Mesenchymal stem cell (in vitro differentiated cells and primary cell): ENCODE measurements at regions not wholly inside any gene's neighbourhood (a gene's known extent, or its start where the extent isn't known, plus 50 kb on each side); places are given as distances from the start of the nearest gene placed in this dataset.

ENCODE experiments used
- DNase-seq: peaks from one replicate; pipeline ENCODE4 v3.0.0-alpha.2; 2013
- H2AFZ ChIP-seq: one replicate; pipeline ENCODE4 v1.6.1; 2013; ENCODE audit warnings: low read depth, mild to moderate bottlenecking, control low read depth, inconsistent platforms, low read length, moderate library complexity
- H2AK5ac ChIP-seq: 2 replicates; pipeline ENCODE4 v1.6.1; 2013; ENCODE audit warnings: low read length, moderate library complexity, mild to moderate bottlenecking, inconsistent platforms; ENCODE audit not compliant: severe bottlenecking
- H2BK120ac ChIP-seq: one replicate; pipeline ENCODE4 v1.6.1; 2013; ENCODE audit warnings: low read depth, mild to moderate bottlenecking, inconsistent platforms, low read length, moderate library complexity
- H2BK12ac ChIP-seq, 2 experiments: one replicate each; pipeline ENCODE4 v1.6.1; 2013; ENCODE audit warnings: inconsistent platforms in 2 of 2, low read length in 2 of 2, mild to moderate bottlenecking in 2 of 2, moderate library complexity in 2 of 2, control low read depth in 1 of 2
- H2BK15ac ChIP-seq: one replicate; pipeline ENCODE4 v1.6.1; 2013; ENCODE audit warnings: mild to moderate bottlenecking, low read depth, inconsistent platforms; ENCODE audit not compliant: poor library complexity, severe bottlenecking
- H2BK5ac ChIP-seq: 2 replicates; pipeline ENCODE4 v1.6.1; 2013; ENCODE audit warnings: low read depth, mild to moderate bottlenecking, low read length, control low read depth, inconsistent platforms; ENCODE audit not compliant: poor library complexity, severe bottlenecking
- H3K14ac ChIP-seq, 2 experiments: one replicate each; pipeline ENCODE4 v1.6.1; 2013; ENCODE audit warnings: inconsistent platforms in 2 of 2, low read length in 2 of 2, control low read depth in 1 of 2, mild to moderate bottlenecking in 1 of 2, moderate library complexity in 1 of 2
- H3K18ac ChIP-seq, 2 experiments: one replicate each; pipeline ENCODE4 v1.6.1; 2013; ENCODE audit warnings: inconsistent platforms in 2 of 2, low read length in 2 of 2, control low read depth in 1 of 2, low read depth in 1 of 2, mild to moderate bottlenecking in 1 of 2
- H3K23ac ChIP-seq, 2 experiments: one replicate each; pipeline ENCODE4 v1.6.1; 2013; ENCODE audit warnings: inconsistent platforms in 2 of 2, low read length in 2 of 2, mild to moderate bottlenecking in 2 of 2, moderate library complexity in 2 of 2, control low read depth in 1 of 2
- H3K27ac ChIP-seq: 2 replicates; pipeline ENCODE4 v1.5.1; 2013; ENCODE audit warnings: mild to moderate bottlenecking, moderate library complexity, low read length, control low read depth, inconsistent platforms; ENCODE audit not compliant: poor library complexity, severe bottlenecking
- H3K27me3 ChIP-seq, 2 experiments: 2 replicates each; pipeline versions ENCODE4 v1.6.1 to v1.7.0; 2013; ENCODE audit warnings: low read length in 2 of 2, mild to moderate bottlenecking in 2 of 2, moderate library complexity in 2 of 2, control low read depth in 1 of 2, inconsistent platforms in 1 of 2; ENCODE audit not compliant: control insufficient read depth in 1 of 2, insufficient read depth in 1 of 2
- H3K36me3 ChIP-seq, 2 experiments: 2 replicates each; pipeline versions ENCODE4 v1.6.1 to v1.7.0; 2013; ENCODE audit warnings: low read length in 2 of 2, control low read depth in 1 of 2, inconsistent platforms in 1 of 2, low read depth in 1 of 2, mild to moderate bottlenecking in 1 of 2; ENCODE audit not compliant: insufficient read depth in 2 of 2, control insufficient read depth in 1 of 2
- H3K4ac ChIP-seq, 2 experiments: one replicate each; pipeline ENCODE4 v1.6.1; 2013; ENCODE audit warnings: inconsistent platforms in 2 of 2, low read length in 2 of 2, mild to moderate bottlenecking in 2 of 2, moderate library complexity in 2 of 2, control low read depth in 1 of 2, low read depth in 1 of 2
- H3K4me1 ChIP-seq: 2 replicates; pipeline ENCODE4 v1.6.1; 2013; ENCODE audit warnings: low read depth, low read length, control low read depth; ENCODE audit not compliant: control insufficient read depth, insufficient read depth
- H3K4me2 ChIP-seq: 2 replicates; pipeline ENCODE4 v1.6.1; 2013; ENCODE audit warnings: low read length, mild to moderate bottlenecking, inconsistent platforms; ENCODE audit not compliant: poor library complexity, severe bottlenecking
- H3K4me3 ChIP-seq, 2 experiments: 2 replicates each; pipeline versions ENCODE4 v1.5.1 to v1.7.0; 2013; ENCODE audit warnings: low read length in 2 of 2, mild to moderate bottlenecking in 2 of 2, control low read depth in 1 of 2, low read depth in 1 of 2; ENCODE audit not compliant: insufficient read depth in 1 of 2
- H3K79me1 ChIP-seq: replicated peaks from 2 replicates; pipeline ENCODE4 v1.6.1; 2013; ENCODE audit warnings: mild to moderate bottlenecking, control low read depth, low read length, inconsistent platforms; ENCODE audit not compliant: poor library complexity, severe bottlenecking
- H3K9ac ChIP-seq: 2 replicates; pipeline ENCODE4 v1.7.0; 2013; ENCODE audit warnings: mild to moderate bottlenecking, low read length, moderate library complexity
- H3K9me3 ChIP-seq: 2 replicates; pipeline ENCODE4 v1.7.0; 2013; ENCODE audit warnings: mild to moderate bottlenecking, low read length; ENCODE audit not compliant: control insufficient read depth
- H4K8ac ChIP-seq: one replicate; pipeline ENCODE4 v1.6.1; 2013; ENCODE audit warnings: inconsistent platforms, mild to moderate bottlenecking, low read length, moderate library complexity
- H4K91ac ChIP-seq: one replicate; pipeline ENCODE4 v1.6.1; 2013; ENCODE audit warnings: mild to moderate bottlenecking, low read length, inconsistent platforms
- WGBS: methylation state at CpG from one replicate; pipeline ENCODE4 v1.1.7; 2013; ENCODE audit warnings: mixed read lengths; 5-methylcytosine and 5-hydroxymethylcytosine counted together

GRCh38 chr9:19946441-19947109, 157.7 kb upstream of the SLC24A2 start:
- H2BK120ac ChIP-seq, result no peak overlapping the region
- H2BK12ac ChIP-seq, result no peak overlapping the region
- H3K23ac ChIP-seq, result no peak overlapping the region
- DNase-seq, result peak; percentile 23
- H2AFZ ChIP-seq, result no peak overlapping the region
- no peak overlapping the region for H3K9ac ChIP-seq
- WGBS, result 16% methylated on average over 4 of the region's 4 CpGs
- no peaks in the 10 kb centered on the region for H3K36me3 ChIP-seq
- peaks cover 0 to 35% of the 10 kb centered on the region in 2 experiments for H3K27me3 ChIP-seq
- H2AK5ac ChIP-seq, result no peak overlapping the region
- no peaks in the 10 kb centered on the region for H3K4me1 ChIP-seq
- H3K4me3 ChIP-seq, result no peak overlapping the region
- peaks cover 4% of the 10 kb centered on the region for H3K9me3 ChIP-seq
- H2BK5ac ChIP-seq, result no peak overlapping the region
- no peak overlapping the region for H3K4ac ChIP-seq
- no peak overlapping the region for H3K27ac ChIP-seq
- H3K18ac ChIP-seq, result peak overlapping the region in 1 of 2 experiments; percentile 21
- no peaks in the 10 kb centered on the region for H3K79me1 ChIP-seq
- H4K91ac ChIP-seq, result no peak overlapping the region
- H2BK15ac ChIP-seq, result no peak overlapping the region
- H3K14ac ChIP-seq, result no peak overlapping the region
- no peak overlapping the region for H4K8ac ChIP-seq
- no peak overlapping the region for H3K4me2 ChIP-seq

- Histone ChIP-seq H3K36me3 (no peaks in the 10 kb centered on the region), H3K4ac (no peak overlapping the region), H3K18ac (no peak overlapping the region), H3K27me3 (peaks cover 0 to 34% of the 10 kb centered on the region in 2 experiments), H3K4me2 (no peak overlapping the region), H3K23ac (no peak overlapping the region), H3K9me3 (no peaks in the 10 kb centered on the region), H3K14ac (no peak overlapping the region), H2BK120ac (no peak overlapping the region), H3K4me3 (no peak overlapping the region), H4K8ac (no peak overlapping the region), H2BK5ac (no peak overlapping the region), H2AFZ (no peak overlapping the region), H3K79me1 (no peaks in the 10 kb centered on the region), H2BK15ac (no peak overlapping the region), H3K4me1 (no peaks in the 10 kb centered on the region), H3K27ac (no peak overlapping the region), H3K9ac (no peak overlapping the region), H4K91ac (no peak overlapping the region), H2BK12ac (no peak overlapping the region), H2AK5ac (no peak overlapping the region)
- no peak for DNase-seq
- 100% methylated on average over 1 of the region's 2 CpGs for WGBS
Observed at GRCh38 chr9:19941874-19942273, 153.0 kb upstream of the SLC24A2 start.

GRCh38 chr9:19940811-19941535, 152.1 kb upstream of the SLC24A2 start:
- H3K27ac ChIP-seq, result no peak overlapping the region
- DNase-seq, result peak; percentile 24
- no peak overlapping the region for H3K14ac ChIP-seq
- H3K4ac ChIP-seq, result no peak overlapping the region
- H3K4me1 ChIP-seq, result no peaks in the 10 kb centered on the region
- no peak overlapping the region for H3K4me2 ChIP-seq
- H3K36me3 ChIP-seq, result no peaks in the 10 kb centered on the region
- H3K4me3 ChIP-seq, result no peak overlapping the region
- no peaks in the 10 kb centered on the region for H3K9me3 ChIP-seq
- H2BK5ac ChIP-seq, result no peak overlapping the region
- WGBS, result 17% methylated on average over 2 of the region's 2 CpGs
- H2BK15ac ChIP-seq, result no peak overlapping the region
- peaks cover 0 to 28% of the 10 kb centered on the region in 2 experiments for H3K27me3 ChIP-seq
- H2AK5ac ChIP-seq, result no peak overlapping the region
- H2AFZ ChIP-seq, result no peak overlapping the region
- no peak overlapping the region for H4K8ac ChIP-seq
- no peak overlapping the region for H2BK12ac ChIP-seq
- no peak overlapping the region for H3K9ac ChIP-seq
- H4K91ac ChIP-seq, result no peak overlapping the region
- H2BK120ac ChIP-seq, result no peak overlapping the region
- no peak overlapping the region for H3K23ac ChIP-seq
- no peaks in the 10 kb centered on the region for H3K79me1 ChIP-seq
- no peak overlapping the region for H3K18ac ChIP-seq

GRCh38 chr9:19939734-19940278, 151.0 kb upstream of the SLC24A2 start:
- WGBS, result 40% methylated on average over 5 of the region's 5 CpGs
- H3K4ac ChIP-seq, result no peak overlapping the region

More at GRCh38 chr9:19939734-19940278, 151.0 kb upstream of the SLC24A2 start:
- peaks cover 0 to 17% of the 10 kb centered on the region in 2 experiments for H3K27me3 ChIP-seq
- H3K9me3 ChIP-seq, result no peaks in the 10 kb centered on the region
- peak overlapping the region in 1 of 2 experiments; percentile 52 for H3K18ac ChIP-seq
- no peak overlapping the region for H3K4me2 ChIP-seq
- no peak overlapping the region for H3K9ac ChIP-seq
- no peaks in the 10 kb centered on the region for H3K36me3 ChIP-seq
- no peak overlapping the region for H2AK5ac ChIP-seq
- H4K91ac ChIP-seq, result no peak overlapping the region
- no peaks in the 10 kb centered on the region for H3K4me1 ChIP-seq
- H2AFZ ChIP-seq, result no peak overlapping the region
- H2BK120ac ChIP-seq, result no peak overlapping the region
- H3K27ac ChIP-seq, result no peak overlapping the region
- H3K79me1 ChIP-seq, result no peaks in the 10 kb centered on the region
- no peak overlapping the region for H3K23ac ChIP-seq
- no peak overlapping the region for H2BK5ac ChIP-seq
- H2BK12ac ChIP-seq, result no peak overlapping the region
- DNase-seq, result no peak
- no peak overlapping the region for H3K4me3 ChIP-seq
- H4K8ac ChIP-seq, result no peak overlapping the region
- H2BK15ac ChIP-seq, result no peak overlapping the region
- H3K14ac ChIP-seq, result no peak overlapping the region
